SW 1271 (cell line): ENCODE measurements at regions not wholly inside any gene's neighbourhood (a gene's known extent, or its start where the extent isn't known, plus 50 kb on each side); places are given as distances from the start of the nearest gene placed in this dataset.

Experiments
- DNase-seq, 2 experiments: peaks; one replicate each; lab custom pipeline; 2025; lab: John Stamatoyannopoulos, UW

GRCh38 chr12:89098441-89099112 is 253.7 kb downstream of the DUSP6 start:
- DNase-seq = no peak

DNA sequence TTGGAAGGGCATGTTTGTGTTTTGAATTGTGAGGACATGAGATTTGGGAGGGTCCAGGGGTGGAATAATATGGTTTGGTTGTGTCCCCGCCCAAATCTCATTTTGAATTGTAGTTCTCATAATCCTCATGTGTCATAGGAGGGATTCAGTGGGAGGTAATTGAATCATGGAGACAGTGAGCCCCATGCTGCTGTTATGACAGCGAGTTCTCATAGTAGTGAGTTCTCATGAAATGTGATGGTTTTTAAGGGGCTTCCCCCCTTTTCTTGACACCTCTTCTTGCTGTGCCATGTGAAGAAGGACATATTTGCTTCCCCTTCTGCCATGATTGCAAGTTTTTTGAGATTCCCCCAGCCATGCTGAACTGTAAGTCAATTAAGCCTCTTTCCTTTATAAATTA is 260.0 kb downstream of the DUSP6 start:
- no peak for DNase-seq

DNA sequence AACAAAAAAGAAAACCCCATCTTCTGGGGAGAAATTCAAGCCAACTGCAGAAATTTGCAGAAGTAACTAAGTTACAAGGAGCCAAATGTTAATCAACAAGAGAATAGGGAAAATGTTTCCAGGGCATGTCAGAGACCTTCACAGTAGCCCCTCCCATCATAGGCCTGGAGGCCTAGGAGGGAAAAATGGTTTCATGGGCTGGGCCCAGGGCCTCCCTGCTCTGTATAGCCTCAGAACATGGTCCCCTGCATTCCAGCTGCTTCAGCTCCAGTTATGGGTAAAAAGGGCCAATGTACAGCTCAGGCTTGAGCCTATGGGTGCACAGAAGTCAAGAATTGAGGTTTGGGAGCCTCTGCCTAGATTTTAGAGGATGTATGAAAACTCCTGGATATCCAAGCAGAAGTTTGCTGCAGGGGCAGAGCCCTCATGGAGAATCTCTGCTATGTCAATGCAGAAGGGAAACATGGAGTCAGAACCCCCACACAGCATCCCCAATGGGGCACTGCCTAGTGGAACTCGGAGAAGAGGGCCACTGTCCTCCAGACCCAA is 260.9 kb downstream of the DUSP6 start:
- DNase-seq = no peak

GRCh38 chr12:89089264-89089663 is 263.0 kb downstream of the DUSP6 start:
- no peak for DNase-seq

DNA sequence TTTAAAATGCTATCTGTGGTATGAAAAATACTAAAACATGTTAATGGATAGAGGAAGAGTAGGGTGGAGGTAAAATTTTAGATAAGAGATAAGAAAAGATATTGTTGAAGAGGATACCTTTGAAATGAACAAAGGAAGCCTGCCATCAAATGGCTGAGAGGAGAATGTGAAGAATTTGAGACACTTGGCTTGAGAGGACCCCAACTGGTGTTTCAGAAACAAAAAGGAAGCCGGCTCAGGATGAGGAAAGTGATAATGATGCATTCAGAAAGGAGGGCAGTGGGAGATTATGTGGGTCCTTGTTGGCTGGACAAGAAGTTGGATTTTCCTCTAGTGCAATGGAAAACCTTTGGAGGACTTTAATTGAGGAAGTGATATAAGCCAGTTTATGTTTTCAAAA is 264.4 kb downstream of the DUSP6 start:
- DNase-seq = no peak

- no peak for DNase-seq
These were observed 265.0 kb downstream of the DUSP6 start for GRCh38 chr12:89087149-89087825.

GRCh38 chr12:89085421-89085820 is 266.9 kb downstream of the DUSP6 start:
- DNase-seq = no peak

DNA sequence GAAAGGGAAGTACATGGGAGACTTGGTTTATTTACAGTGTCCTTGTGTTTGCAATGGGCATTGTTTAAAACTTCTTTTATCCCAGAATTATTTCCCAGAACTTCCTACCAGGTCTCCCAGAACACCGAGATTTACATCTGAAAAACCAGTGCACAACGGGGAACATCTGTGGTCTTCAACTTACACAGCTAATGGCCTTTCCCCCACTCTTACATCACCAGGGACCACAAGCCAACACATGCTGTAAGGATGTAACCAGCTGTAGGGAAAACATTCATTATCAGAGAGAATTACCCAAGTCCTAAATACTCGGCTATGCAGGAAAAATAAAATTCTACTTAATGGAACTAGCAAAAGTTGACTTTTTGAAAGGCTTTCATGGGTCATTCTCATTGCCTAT is 267.6 kb downstream of the DUSP6 start:
- no peak for DNase-seq

DNA sequence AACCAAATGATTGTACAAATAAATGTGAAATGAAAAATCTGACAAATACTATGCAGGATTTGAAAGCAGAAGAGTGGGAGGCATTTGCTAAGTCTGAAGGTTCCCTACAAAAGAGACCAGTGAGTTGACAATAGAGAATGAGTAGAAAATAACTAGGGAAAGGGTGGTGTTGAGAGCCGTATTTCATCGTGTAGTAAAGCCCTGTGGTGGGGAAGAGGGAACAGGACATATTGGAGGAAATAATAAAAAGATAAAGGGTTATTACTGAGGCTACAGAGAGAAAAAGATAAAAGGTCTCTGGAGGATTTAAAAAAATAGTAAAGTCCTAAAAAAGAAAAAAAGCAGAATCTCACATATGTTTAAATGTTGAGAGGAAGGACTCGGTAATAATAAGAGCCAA is 268.8 kb downstream of the DUSP6 start:
- no peak for DNase-seq

GRCh38 chr12:89082370-89082753 is 269.9 kb downstream of the DUSP6 start:
- DNase-seq = no peak

GRCh38 chr12:89081719-89082369 is 270.5 kb downstream of the DUSP6 start:
- DNase-seq = no peak

DNA sequence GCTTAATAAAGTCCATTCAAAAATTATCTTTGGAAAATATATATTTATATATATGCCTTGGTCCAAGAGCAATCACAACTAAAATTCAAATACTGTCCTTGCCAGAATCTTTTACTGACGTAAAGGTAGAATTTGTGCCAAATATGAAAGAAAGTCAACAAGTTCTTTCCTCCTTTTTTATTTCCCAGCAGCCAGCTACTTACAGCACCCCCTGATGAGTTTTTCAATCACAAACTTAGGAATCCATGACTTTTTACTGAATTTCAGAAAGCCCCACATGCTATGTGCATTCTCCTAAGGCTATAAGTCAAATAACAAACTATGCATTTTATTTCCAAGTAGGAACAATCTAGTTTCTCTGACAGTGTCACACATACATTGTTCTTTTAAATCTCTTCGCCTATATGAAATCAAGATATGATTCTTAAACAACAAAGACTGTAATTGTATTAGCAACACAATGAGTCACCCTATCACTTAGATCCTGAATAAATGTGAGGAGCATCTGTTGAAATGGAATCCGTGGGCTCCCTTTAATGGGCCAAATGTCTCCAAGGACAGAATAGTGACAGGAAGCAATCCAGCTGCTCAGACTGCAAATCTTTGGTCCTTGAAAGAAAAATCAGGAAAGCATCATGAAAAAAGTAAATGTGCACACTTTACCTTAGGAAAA is 271.4 kb downstream of the DUSP6 start:
- no peak for DNase-seq

DNA sequence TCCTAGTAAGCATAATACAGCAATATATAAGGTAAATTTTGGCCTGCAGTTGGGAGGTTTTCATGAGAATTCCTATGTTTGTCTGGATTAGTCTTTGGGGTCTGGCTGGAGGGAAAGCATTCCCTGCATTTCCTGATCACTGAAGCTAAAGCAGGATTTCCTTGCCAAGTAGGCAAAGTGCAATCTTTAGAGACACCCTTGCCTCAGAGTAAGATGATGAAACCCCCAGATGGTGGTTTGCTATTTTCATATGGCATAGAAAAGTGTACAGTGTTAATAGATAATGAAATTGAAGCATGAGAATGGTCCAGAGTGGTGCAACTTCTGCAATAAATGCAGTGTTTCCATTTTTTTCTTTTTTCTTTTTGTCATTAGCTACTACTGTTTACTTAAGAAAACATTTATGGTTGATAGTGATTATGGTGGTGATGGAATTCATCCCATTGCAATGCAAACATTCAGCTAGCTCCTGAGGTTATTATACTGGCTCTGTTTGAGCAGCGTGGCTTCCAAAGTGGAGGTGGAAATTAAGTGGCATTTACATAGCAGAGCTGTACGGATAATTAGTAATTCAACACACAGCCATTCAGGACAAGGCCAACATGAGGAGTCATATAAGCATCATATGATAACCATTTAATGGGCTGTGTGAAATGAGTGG is 276.3 kb downstream of the DUSP6 start:
- DNase-seq = no peak

- no peak for DNase-seq
These were observed 278.6 kb downstream of the DUSP6 start for GRCh38 chr12:89073659-89074058.

- no peak for DNase-seq
These were observed 279.3 kb downstream of the DUSP6 start for GRCh38 chr12:89073027-89073398.

DNA sequence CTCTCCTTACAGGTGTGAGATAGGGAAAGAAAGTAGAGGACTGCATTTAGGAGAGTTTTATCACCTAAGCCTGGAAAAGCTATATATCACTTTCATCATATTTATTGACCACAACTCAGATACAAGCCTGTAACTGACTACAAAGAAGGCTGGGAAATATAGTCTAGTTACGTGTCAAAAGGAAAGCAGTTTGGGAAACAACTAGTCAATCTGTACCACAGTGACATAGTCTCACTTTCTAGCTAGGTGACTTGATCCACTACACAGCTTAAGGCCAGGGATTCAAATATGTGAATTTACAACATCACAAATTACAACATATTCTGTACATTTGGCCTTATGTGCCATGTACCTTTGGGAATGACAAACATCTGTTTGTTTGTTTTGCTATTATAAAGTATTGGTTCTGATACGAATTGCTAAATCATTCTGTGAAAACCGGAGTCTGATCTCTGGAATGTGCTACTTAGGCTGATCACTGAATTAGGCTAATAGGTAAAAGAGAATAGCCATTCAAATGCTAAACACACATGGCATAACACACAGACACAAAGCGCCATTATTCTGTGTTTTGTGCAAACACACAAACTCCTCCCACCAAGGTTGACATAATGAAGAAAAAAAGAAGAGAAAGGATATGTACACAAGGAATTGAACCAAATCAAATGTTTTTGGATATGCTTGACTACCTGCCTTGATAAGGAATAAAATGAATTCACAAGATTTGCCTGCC is 279.8 kb downstream of the DUSP6 start:
- DNase-seq = no peak

- no peak for DNase-seq
These were observed 281.7 kb downstream of the DUSP6 start for GRCh38 chr12:89070603-89071002.

GRCh38 chr12:89069431-89069830 is 282.9 kb downstream of the DUSP6 start:
- DNase-seq = no peak

GRCh38 chr12:89067421-89068187 is 284.7 kb downstream of the DUSP6 start:
- no peak for DNase-seq

DNA sequence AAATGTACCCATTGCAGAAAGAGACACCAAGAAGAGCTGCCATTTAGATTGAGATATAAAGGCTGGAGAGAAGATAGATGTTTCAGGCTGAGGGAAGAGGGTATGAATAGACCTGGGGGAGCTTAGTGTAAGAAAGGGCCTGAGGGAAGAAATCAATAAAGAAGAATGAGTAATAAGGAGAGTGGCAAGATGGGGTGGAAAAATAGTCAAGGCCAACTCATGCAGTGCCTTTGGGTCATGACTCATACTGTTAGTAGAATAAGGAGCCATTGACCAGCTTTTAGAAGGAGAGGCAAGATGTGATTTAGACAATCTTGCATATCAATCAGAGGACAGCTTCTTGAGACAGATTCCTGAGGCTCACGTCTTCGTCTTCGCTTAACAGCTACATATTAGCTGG is 287.5 kb downstream of the DUSP6 start:
- no peak for DNase-seq

DNA sequence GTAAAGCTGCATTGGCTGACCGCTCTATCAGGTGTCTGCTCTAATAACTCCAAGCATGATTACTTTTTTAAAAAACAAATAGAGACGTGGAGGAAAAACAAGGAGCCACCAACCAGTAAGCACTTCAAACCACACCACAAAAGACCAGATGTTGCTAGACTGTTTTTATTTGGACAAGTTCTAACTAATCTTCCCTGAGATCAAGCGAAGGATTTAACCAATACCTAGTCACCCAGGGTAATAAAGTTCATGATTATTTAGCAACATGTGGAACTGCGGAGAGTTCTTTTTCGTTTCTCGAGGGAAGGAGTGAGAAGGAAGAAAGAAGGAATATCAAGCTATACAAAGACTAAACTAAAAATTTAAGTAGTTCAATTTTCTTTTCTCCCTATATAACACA is 288.1 kb downstream of the DUSP6 start:
- no peak for DNase-seq
